ENCODE measurements at regions not wholly inside any gene's neighbourhood (a gene's known extent, or its start where the extent isn't known, plus 50 kb on each side); places are given as distances from the start of the nearest gene placed in this dataset.

GRCh38 chr11:109654091-109654490, 232.1 kb downstream of the C11orf87 start:
- TF ChIP-seq TARDBP (IDR thresholded peaks at IDR 0.05) (no peak), HDGF (IDR thresholded peaks at IDR 0.05; ENCODE audit: borderline replicate concordance) (no peak), SUZ12 (IDR thresholded peaks at IDR 0.05) (no peak), FOXM1 (IDR thresholded peaks at IDR 0.05; ENCODE audit: borderline replicate concordance) (no peak), ZNF384 (IDR thresholded peaks at IDR 0.05) (no peak), NFRKB (IDR thresholded peaks at IDR 0.05) (no peak), BHLHE40 (IDR thresholded peaks at IDR 0.05; ENCODE audit: borderline replicate concordance) (no peak), SP1 (IDR thresholded peaks at IDR 0.05) (no peak), FOXK2 (IDR thresholded peaks at IDR 0.05) (no peak), FOXA1 (IDR thresholded peaks at IDR 0.05) (no peak)
